K562 (cell line): ENCODE measurements at regions not wholly inside any gene's neighbourhood (a gene's known extent, or its start where the extent isn't known, plus 50 kb on each side); places are given as distances from the start of the nearest gene placed in this dataset.
A peak's percentile ranks its signal among the peaks of the same experiment; 100 is the strongest.

ENCODE experiments used
- BRD9 ChIP-seq: fragments of 450-650 bp; IDR thresholded peaks from 2 replicates; pipeline ENCODE4 v1.6.1; 2018; ENCODE audit warnings: low read depth; ENCODE audit not compliant: partially characterized antibody
- CXXC5 ChIP-seq: fragments of 250-450 bp; sonication (Bioruptor Pico); IDR thresholded peaks from 2 replicates; pipeline ENCODE4 v1.8.0; 2022; ENCODE audit warnings: inconsistent platforms, mild to moderate bottlenecking, moderate library complexity
- E2F3 ChIP-seq: fragments of 250-450 bp; sonication (Bioruptor Pico); IDR thresholded peaks from 2 replicates; pipeline ENCODE4 v1.4.0; 2020; ENCODE audit warnings: mild to moderate bottlenecking
- ELF1 ChIP-seq: fragments of 200-800 bp; sonication (Bioruptor generic); IDR thresholded peaks from 2 replicates; pipeline ENCODE4 v1.6.1; 2016; ENCODE audit warnings: missing genetic modification characterization, missing compliant biosample characterization
- FOXO4 ChIP-seq: fragments of 450-650 bp; formaldehyde crosslinking; IDR thresholded peaks from 2 replicates; pipeline ENCODE4 v1.4.0; 2020; ENCODE audit warnings: mild to moderate bottlenecking, moderate library complexity
- ILF3 ChIP-seq: fragments of 450-650 bp; IDR thresholded peaks from 2 replicates; pipeline ENCODE4 v1.6.1; 2018; ENCODE audit warnings: antibody characterized with exemption, mild to moderate bottlenecking, moderate library complexity, borderline replicate concordance
- JUNB ChIP-seq: fragments of 450-650 bp; formaldehyde crosslinking; conservative IDR thresholded peaks from 2 replicates; pipeline ENCODE4 v1.4.0; 2020; ENCODE audit warnings: mild to moderate bottlenecking
- PBX2 ChIP-seq, 2 experiments: IDR thresholded peaks in 1 of 2; conservative IDR thresholded peaks in 1 of 2; 2 replicates each; pipeline ENCODE4 v1.6.1; 2016; ENCODE audit warnings: low read depth in 2 of 2, mild to moderate bottlenecking in 1 of 2, missing compliant biosample characterization in 1 of 2, missing genetic modification characterization in 1 of 2, moderate library complexity in 1 of 2
- PKNOX1 ChIP-seq: fragments of 450-650 bp; IDR thresholded peaks from 2 replicates; pipeline ENCODE4 v1.6.1; 2016
- POLR2B ChIP-seq: fragments of 450-650 bp; IDR thresholded peaks from 2 replicates; pipeline ENCODE4 v1.6.1; 2018; ENCODE audit warnings: low read depth; ENCODE audit not compliant: partially characterized antibody
- PTTG1 ChIP-seq: fragments of 450-650 bp; IDR thresholded peaks from 2 replicates; pipeline ENCODE4 v1.6.1; 2016; ENCODE audit warnings: low read depth, mild to moderate bottlenecking, missing genetic modification characterization, missing compliant biosample characterization
- TCF7L2 ChIP-seq: fragments of 150-350 bp; IDR thresholded peaks from 2 replicates; pipeline ENCODE4 v1.6.1; 2016; ENCODE audit warnings: low read depth, mild to moderate bottlenecking, low read length, moderate library complexity
- TEAD1 ChIP-seq, 2 experiments: fragments of 450-650 bp in 1 of 2; sonication (generic) in 1 of 2; formaldehyde crosslinking; IDR thresholded peaks; 2 replicates each; pipeline versions ENCODE4 v1.4.0 to v1.8.0; 2020 to 2022; ENCODE audit warnings: mild to moderate bottlenecking in 2 of 2, missing genetic modification reagents in 1 of 2
- ZNF311 ChIP-seq: fragments of 250-450 bp; sonication (Bioruptor Pico); IDR thresholded peaks from 2 replicates; pipeline ENCODE4 v1.4.0; 2020; ENCODE audit warnings: mild to moderate bottlenecking, moderate library complexity
- ZNF347 ChIP-seq: fragments of 450-650 bp; formaldehyde crosslinking; IDR thresholded peaks from 2 replicates; pipeline ENCODE4 v1.4.0; 2020; ENCODE audit warnings: low read depth, mild to moderate bottlenecking, moderate library complexity
- ZNF586 ChIP-seq: fragments of 450-650 bp; formaldehyde crosslinking; conservative IDR thresholded peaks from 2 replicates; pipeline ENCODE4 v1.4.0; 2020; ENCODE audit warnings: mild to moderate bottlenecking, moderate library complexity
- ZNF609 ChIP-seq: sonication (generic); formaldehyde crosslinking; IDR thresholded peaks from 2 replicates; pipeline ENCODE4 v1.8.1; 2023; ENCODE audit warnings: missing genetic modification reagents, mild to moderate bottlenecking, borderline replicate concordance
- ZNF785 ChIP-seq: fragments of 250-450 bp; sonication (Bioruptor Pico); IDR thresholded peaks from 2 replicates; pipeline ENCODE4 v1.4.0; 2020; ENCODE audit warnings: mild to moderate bottlenecking

GRCh38 chr10:21169271-21169670, 272.2 kb upstream of the NEBL start (continued):
- TF ChIP-seq POLR2B: no peak
- TF ChIP-seq ZNF311 (CRISPR knock-in tag): 0 out of 2 replicates have a peak, but pooled peaks have one; percentile 28
- no peak for TF ChIP-seq TEAD1 (CRISPR knock-in tag; IDR thresholded peaks at IDR 0.05)
- TF ChIP-seq E2F3 (CRISPR knock-in tag): no peak
- TF ChIP-seq ILF3: no peak
- TF ChIP-seq ZNF785 (CRISPR knock-in tag): no peak
- TF ChIP-seq CXXC5 (CRISPR knock-in tag): 0 out of 2 replicates have a peak, but pooled peaks have one; percentile 31
- TF ChIP-seq BRD9: no peak
- TF ChIP-seq ZNF347 (CRISPR knock-in tag): no peak
- no peak for TF ChIP-seq FOXO4 (CRISPR knock-in tag)
- no peak for TF ChIP-seq JUNB (CRISPR knock-in tag)
- TF ChIP-seq PTTG1 (tag): no peak
- TF ChIP-seq TCF7L2: no peak
- TF ChIP-seq PKNOX1: peak; percentile 63
- TF ChIP-seq PBX2 (CRISPR knock-in tag; IDR thresholded peaks at IDR 0.05; ENCODE audit: low read depth): no peak
- TF ChIP-seq PBX2 (tag; conservative IDR thresholded peaks at IDR 0.05; ENCODE audit: low read depth): 0 out of 2 replicates have a peak, but pooled peaks have one; percentile 22
- no peak for TF ChIP-seq ELF1
- TF ChIP-seq ZNF586 (CRISPR knock-in tag): no peak
- no peak for TF ChIP-seq ZNF609
